ENCODE measurements at regions not wholly inside any gene's neighbourhood (a gene's known extent, or its start where the extent isn't known, plus 50 kb on each side); places are given as distances from the start of the nearest gene placed in this dataset.

GRCh38 chr4:161222889-161223288, 940.9 kb downstream of the FSTL5 start:
- 16 to 19% methylated on average over 2 of the region's 2 CpGs for WGBS, 2 experiments (ENCODE audit: low coverage in 1 of 2, low lambda C conversion rate in 2 of 2, missing lambda C conversion rate in 2 of 2)
- TF ChIP-seq EZH2 (IDR thresholded peaks at IDR 0.05; ENCODE audit: insufficient read depth, poor library complexity, severe bottlenecking): no peak
- TF ChIP-seq EZH2phosphoT487 (IDR thresholded peaks at IDR 0.05; ENCODE audit: insufficient read depth, low read depth): no peak
- H3K79me2 ChIP-seq (ENCODE audit: insufficient read depth): no peaks in the 10 kb centered on the region

DNA sequence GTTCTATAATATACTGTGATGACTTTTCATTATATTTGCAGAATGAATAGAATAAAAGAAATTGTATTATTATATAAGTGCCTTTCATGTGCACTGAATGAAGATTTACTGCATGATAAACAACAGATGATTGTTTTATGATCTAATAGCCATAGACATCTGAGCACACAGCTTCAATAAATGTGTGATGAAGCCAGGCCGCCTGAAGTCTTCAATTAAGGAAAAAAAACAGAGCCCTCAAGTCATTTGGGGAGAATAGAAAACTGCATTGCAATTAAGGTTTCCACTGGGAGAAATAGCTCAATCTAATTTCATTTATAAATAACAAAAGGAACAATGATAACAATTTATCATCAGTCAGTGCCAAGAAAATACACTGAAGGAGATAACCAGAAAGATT, 955.2 kb downstream of the FSTL5 start:
- no peaks in the 10 kb centered on the region for H4K20me1 ChIP-seq (ENCODE audit: insufficient read depth)
- in situ Hi-C loops (cut with MboI): no loop called here
- 0% methylated on average over 1 of the region's 1 CpG for WGBS, 2 experiments (ENCODE audit: low coverage in 1 of 2, low lambda C conversion rate in 2 of 2, missing lambda C conversion rate in 2 of 2)
- H3K9ac ChIP-seq: no peak overlapping the region
- TF ChIP-seq EZH2phosphoT487 (IDR thresholded peaks at IDR 0.05; ENCODE audit: insufficient read depth, low read depth): no peak
- no peak for TF ChIP-seq EZH2 (IDR thresholded peaks at IDR 0.05; ENCODE audit: insufficient read depth, poor library complexity, severe bottlenecking)
- H3K4me3 ChIP-seq: no peak overlapping the region
- no peak for DNase-seq
- no peaks in the 10 kb centered on the region for H3K4me1 ChIP-seq (ENCODE audit: insufficient read depth)
- no peaks in the 10 kb centered on the region for H3F3A ChIP-seq (ENCODE audit: insufficient read depth)
- no peaks in the 10 kb centered on the region for H3K79me2 ChIP-seq (ENCODE audit: insufficient read depth)
- no peak overlapping the region for H3K4me2 ChIP-seq (ENCODE audit: unreplicated experiment)
- H3K27me3 ChIP-seq (replicated peaks; ENCODE audit: insufficient read depth): no peaks in the 10 kb centered on the region
- H3K27ac ChIP-seq: no peak overlapping the region
- H2AFZ ChIP-seq: no peak overlapping the region
- no peaks in the 10 kb centered on the region for H3K9me3 ChIP-seq (ENCODE audit: low read depth)
- no peaks in the 10 kb centered on the region for H3K9me2 ChIP-seq (ENCODE audit: insufficient read depth)
- no peaks in the 10 kb centered on the region for H3K36me3 ChIP-seq (ENCODE audit: low read depth)

More at GRCh38 chr4:161222889-161223288, 940.9 kb downstream of the FSTL5 start:
- no peak overlapping the region for H3K9ac ChIP-seq
- no peak overlapping the region for H3K4me3 ChIP-seq
- no peak overlapping the region for H2AFZ ChIP-seq
- H3F3A ChIP-seq (ENCODE audit: insufficient read depth): no peaks in the 10 kb centered on the region
- no peak overlapping the region for H3K4me2 ChIP-seq (ENCODE audit: unreplicated experiment)
- no peak for DNase-seq
- no peaks in the 10 kb centered on the region for H3K36me3 ChIP-seq (ENCODE audit: low read depth)
- in situ Hi-C loops (cut with MboI): no loop called here
- no peaks in the 10 kb centered on the region for H3K9me2 ChIP-seq (ENCODE audit: insufficient read depth)
- H3K9me3 ChIP-seq (ENCODE audit: low read depth): peaks cover 3% of the 10 kb centered on the region
- no peaks in the 10 kb centered on the region for H3K4me1 ChIP-seq (ENCODE audit: insufficient read depth)
- H4K20me1 ChIP-seq (ENCODE audit: insufficient read depth): no peaks in the 10 kb centered on the region
- no peak overlapping the region for H3K27ac ChIP-seq
- no peaks in the 10 kb centered on the region for H3K27me3 ChIP-seq (replicated peaks; ENCODE audit: insufficient read depth)

DNA sequence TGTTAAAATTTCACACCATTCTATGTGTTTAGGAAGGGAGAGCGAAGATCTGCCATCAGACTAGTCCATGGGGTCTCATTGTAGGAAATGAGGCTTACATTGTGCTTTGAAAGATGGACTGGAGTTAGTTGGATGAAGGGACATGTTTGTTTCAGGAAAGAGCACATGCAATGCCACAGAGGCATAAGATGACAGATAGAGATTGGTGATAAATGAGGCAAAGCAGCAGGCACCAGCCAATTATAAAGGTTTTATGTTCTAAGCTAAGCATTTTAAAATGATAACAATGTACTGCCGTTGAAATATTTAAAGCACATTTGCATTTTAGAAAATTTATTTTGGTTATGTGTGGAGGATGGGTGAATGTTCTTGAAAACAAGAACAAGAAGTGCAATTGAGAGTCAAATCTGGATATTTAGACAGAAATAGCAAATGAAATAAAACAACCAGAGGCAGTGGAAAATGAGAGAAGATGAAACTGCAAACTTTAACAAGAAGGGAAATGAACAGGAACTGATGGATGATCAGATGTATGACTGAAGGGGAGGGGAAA, 957.2 kb downstream of the FSTL5 start:
- no peak overlapping the region for H3K27ac ChIP-seq
- no peaks in the 10 kb centered on the region for H3K27me3 ChIP-seq (replicated peaks; ENCODE audit: insufficient read depth)
- no peaks in the 10 kb centered on the region for H3K9me2 ChIP-seq (ENCODE audit: insufficient read depth)
- 6 to 9% methylated on average over 2 of the region's 2 CpGs for WGBS, 2 experiments (ENCODE audit: low coverage in 1 of 2, low lambda C conversion rate in 2 of 2, missing lambda C conversion rate in 2 of 2)
- no peaks in the 10 kb centered on the region for H3K4me1 ChIP-seq (ENCODE audit: insufficient read depth)
- H4K20me1 ChIP-seq (ENCODE audit: insufficient read depth): no peaks in the 10 kb centered on the region
- H3K4me3 ChIP-seq: no peak overlapping the region
- H3K36me3 ChIP-seq (ENCODE audit: low read depth): no peaks in the 10 kb centered on the region
- no peak overlapping the region for H3K4me2 ChIP-seq (ENCODE audit: unreplicated experiment)
- no peak overlapping the region for H2AFZ ChIP-seq
- H3F3A ChIP-seq (ENCODE audit: insufficient read depth): no peaks in the 10 kb centered on the region
- no peak for DNase-seq
- no peaks in the 10 kb centered on the region for H3K9me3 ChIP-seq (ENCODE audit: low read depth)
- in situ Hi-C loops (cut with MboI): no loop called here
- H3K79me2 ChIP-seq (ENCODE audit: insufficient read depth): no peaks in the 10 kb centered on the region
- TF ChIP-seq EZH2phosphoT487 (IDR thresholded peaks at IDR 0.05; ENCODE audit: insufficient read depth, low read depth): no peak
- TF ChIP-seq EZH2 (IDR thresholded peaks at IDR 0.05; ENCODE audit: insufficient read depth, poor library complexity, severe bottlenecking): no peak
- no peak overlapping the region for H3K9ac ChIP-seq

- no peak for DNase-seq
- H3K4me3 ChIP-seq: no peak overlapping the region
- no peaks in the 10 kb centered on the region for H3K36me3 ChIP-seq (ENCODE audit: low read depth)
- H3K9me2 ChIP-seq (ENCODE audit: insufficient read depth): no peaks in the 10 kb centered on the region
- in situ Hi-C loops (cut with MboI): no loop called here
- no peak overlapping the region for H2AFZ ChIP-seq
- no peaks in the 10 kb centered on the region for H3K9me3 ChIP-seq (ENCODE audit: low read depth)
- H3K79me2 ChIP-seq (ENCODE audit: insufficient read depth): no peaks in the 10 kb centered on the region
- H3K4me2 ChIP-seq (ENCODE audit: unreplicated experiment): no peak overlapping the region
- no peak overlapping the region for H3K9ac ChIP-seq
- H4K20me1 ChIP-seq (ENCODE audit: insufficient read depth): no peaks in the 10 kb centered on the region
- TF ChIP-seq EZH2phosphoT487 (IDR thresholded peaks at IDR 0.05; ENCODE audit: insufficient read depth, low read depth): no peak
- no peak for TF ChIP-seq EZH2 (IDR thresholded peaks at IDR 0.05; ENCODE audit: insufficient read depth, poor library complexity, severe bottlenecking)
- H3F3A ChIP-seq (ENCODE audit: insufficient read depth): no peaks in the 10 kb centered on the region
- no peaks in the 10 kb centered on the region for H3K4me1 ChIP-seq (ENCODE audit: insufficient read depth)
- WGBS, 2 experiments (ENCODE audit: low coverage in 1 of 2, low lambda C conversion rate in 2 of 2, missing lambda C conversion rate in 2 of 2): 14 to 26% methylated on average over 3 of the region's 3 CpGs
- no peak overlapping the region for H3K27ac ChIP-seq
- H3K27me3 ChIP-seq (replicated peaks; ENCODE audit: insufficient read depth): no peaks in the 10 kb centered on the region
Measured at GRCh38 chr4:161203865-161204264, 959.9 kb downstream of the FSTL5 start.

- Histone ChIP-seq H2AFZ (no peak overlapping the region), H3K4me2 (ENCODE audit: unreplicated experiment) (no peak overlapping the region), H3K9me2 (ENCODE audit: insufficient read depth) (no peaks in the 10 kb centered on the region), H3K9ac (no peak overlapping the region), H3K9me3 (ENCODE audit: low read depth) (no peaks in the 10 kb centered on the region), H3K4me1 (ENCODE audit: insufficient read depth) (no peaks in the 10 kb centered on the region), H3K36me3 (ENCODE audit: low read depth) (no peaks in the 10 kb centered on the region), H3K27me3 (replicated peaks; ENCODE audit: insufficient read depth) (no peaks in the 10 kb centered on the region), H3F3A (ENCODE audit: insufficient read depth) (no peaks in the 10 kb centered on the region), H4K20me1 (ENCODE audit: insufficient read depth) (no peaks in the 10 kb centered on the region), H3K4me3 (no peak overlapping the region), H3K27ac (no peak overlapping the region), H3K79me2 (ENCODE audit: insufficient read depth) (no peaks in the 10 kb centered on the region)
- in situ Hi-C loops (cut with MboI): no loop called here
- 25 to 37% methylated on average over 2 of the region's 2 CpGs for WGBS, 2 experiments (ENCODE audit: low coverage in 1 of 2, low lambda C conversion rate in 2 of 2, missing lambda C conversion rate in 2 of 2)
- no peak for DNase-seq
- TF ChIP-seq EZH2 (IDR thresholded peaks at IDR 0.05; ENCODE audit: insufficient read depth, poor library complexity, severe bottlenecking) (no peak), EZH2phosphoT487 (IDR thresholded peaks at IDR 0.05; ENCODE audit: insufficient read depth, low read depth) (no peak)
Measured at GRCh38 chr4:161197912-161198311, 965.9 kb downstream of the FSTL5 start.

All from GM23248 (cell line).